ENCODE measurements at regions not wholly inside any gene's neighbourhood (a gene's known extent, or its start where the extent isn't known, plus 50 kb on each side); places are given as distances from the start of the nearest gene placed in this dataset.
A peak's percentile ranks its signal among the peaks of the same experiment; 100 is the strongest.

- ATAC-seq (no peak), DNase-seq (no peak)
- no peaks in the 10 kb centered on the region for H3K4me1 ChIP-seq
- intact Hi-C loops (cut with DNase I), result no loop called here
- no peak overlapping the region for H3K4me3 ChIP-seq
- peaks cover 0 to 26% of the 10 kb centered on the region in 2 donors for H3K27me3 ChIP-seq
- H3K27ac ChIP-seq, result no peak overlapping the region
- peaks cover 0 to 2% of the 10 kb centered on the region in 2 donors for H3K9me3 ChIP-seq
- no peak for TF ChIP-seq CTCF (IDR thresholded peaks at IDR 0.05)
- no peaks in the 10 kb centered on the region for H3K36me3 ChIP-seq
Observed at GRCh38 chr11:116642481-116642880, 130.3 kb downstream of the BUD13 start.

GRCh38 chr11:116641561-116642045 lies 131.2 kb downstream of the BUD13 start:
- H3K27ac ChIP-seq, result no peak overlapping the region
- peak; percentile 56 to 69 for TF ChIP-seq CTCF (IDR thresholded peaks at IDR 0.05)
- H3K4me1 ChIP-seq, result no peaks in the 10 kb centered on the region
- ATAC-seq (peak; percentile 97), DNase-seq (peak in 2 of 4 donors; percentile 7 to 39)
- peaks cover 0 to 2% of the 10 kb centered on the region in 2 donors for H3K9me3 ChIP-seq
- intact Hi-C loops (cut with DNase I), result no loop called here
- H3K27me3 ChIP-seq, result peaks cover 0 to 26% of the 10 kb centered on the region in 2 donors
- no peak overlapping the region for H3K4me3 ChIP-seq
- no peaks in the 10 kb centered on the region for H3K36me3 ChIP-seq

GRCh38 chr11:116640641-116641402 lies 132.0 kb downstream of the BUD13 start:
- H3K4me3 ChIP-seq, result no peak overlapping the region
- H3K27me3 ChIP-seq, result peaks cover 0 to 26% of the 10 kb centered on the region in 2 donors
- ATAC-seq (no peak), DNase-seq (no peak)
- no peak overlapping the region for H3K27ac ChIP-seq
- no peaks in the 10 kb centered on the region for H3K36me3 ChIP-seq
- no peaks in the 10 kb centered on the region for H3K4me1 ChIP-seq
- H3K9me3 ChIP-seq, result no peaks in the 10 kb centered on the region
- TF ChIP-seq CTCF (IDR thresholded peaks at IDR 0.05), result no peak
- intact Hi-C loops (cut with DNase I), result no loop called here

GRCh38 chr11:116638463-116638862 lies 134.3 kb downstream of the BUD13 start:
- no peak for TF ChIP-seq CTCF (IDR thresholded peaks at IDR 0.05)
- no peak for ATAC-seq
- Histone ChIP-seq H3K9me3 (no peaks in the 10 kb centered on the region), H3K4me1 (no peaks in the 10 kb centered on the region), H3K36me3 (no peaks in the 10 kb centered on the region), H3K27me3 (peaks cover 0 to 11% of the 10 kb centered on the region in 2 donors), H3K4me3 (no peak overlapping the region), H3K27ac (no peak overlapping the region)
- no peak for DNase-seq
- intact Hi-C loops (cut with DNase I), result no loop called here

GRCh38 chr11:116637766-116638165 lies 135.0 kb downstream of the BUD13 start:
- DNase-seq (no peak), ATAC-seq (no peak)
- H3K4me1 ChIP-seq, result no peaks in the 10 kb centered on the region
- no peak overlapping the region for H3K4me3 ChIP-seq
- intact Hi-C loops (cut with DNase I), result no loop called here
- no peaks in the 10 kb centered on the region for H3K9me3 ChIP-seq
- no peak for TF ChIP-seq CTCF (IDR thresholded peaks at IDR 0.05)
- H3K27me3 ChIP-seq, result peaks cover 0 to 10% of the 10 kb centered on the region in 2 donors
- H3K27ac ChIP-seq, result no peak overlapping the region
- no peaks in the 10 kb centered on the region for H3K36me3 ChIP-seq
